ENCODE measurements at regions not wholly inside any gene's neighbourhood (a gene's known extent, or its start where the extent isn't known, plus 50 kb on each side); places are given as distances from the start of the nearest gene placed in this dataset.

- H2AFZ ChIP-seq (ENCODE audit: low read depth, low read length): no peak overlapping the region
- POLR2A ChIA-PET: no interaction called here
- DNase-seq (ENCODE audit: extremely low read depth in 1 of 4, low spot score in 3 of 4) (no peak), FAIRE-seq (no peak), ATAC-seq (no peak)
- H3K79me2 ChIP-seq (ENCODE audit: control insufficient read depth, insufficient read depth, low read length): no peaks in the 10 kb centered on the region
- H3K9ac ChIP-seq (ENCODE audit: insufficient read depth in 1 of 2, low read depth in 2 of 2, low read length in 2 of 2): no peak overlapping the region
- H4K20me1 ChIP-seq (replicated peaks; ENCODE audit: control insufficient read depth, insufficient read depth, low read length): no peaks in the 10 kb centered on the region
- H3K4me3 ChIP-seq: no peak overlapping the region
- CTCF ChIA-PET (ENCODE audit: low intra/inter-chr PET ratio): no interaction called here
- no peaks in the 10 kb centered on the region for H3K36me3 ChIP-seq (ENCODE audit: control insufficient read depth, insufficient read depth, low read length)
- peak; percentile 52 for TF ChIP-seq RFX1 (IDR thresholded peaks at IDR 0.05)
- no peak for TF ChIP-seq E2F3 (CRISPR knock-in tag; IDR thresholded peaks at IDR 0.05)
- in situ Hi-C loops (cut with MboI) (no loop called here), intact Hi-C loops (cut with micrococcal nuclease) (no loop called here)
- BruUV-seq (replicated peaks): no TSS peak
- no peaks in the 10 kb centered on the region for H3K9me1 ChIP-seq (ENCODE audit: control insufficient read depth, insufficient read depth, low read length)
- H3K4me1 ChIP-seq (replicated peaks in 1 of 2; ENCODE audit: control insufficient read depth in 2 of 2, insufficient read depth in 2 of 2, low read length in 2 of 2): no peaks in the 10 kb centered on the region
- no peak overlapping the region for H3K27ac ChIP-seq (ENCODE audit: extremely low read depth, low read depth, low read length)
- H3K4me2 ChIP-seq (ENCODE audit: insufficient read depth, low read length): no peak overlapping the region
- H3K9me3 ChIP-seq (replicated peaks; ENCODE audit: control insufficient read depth, insufficient read depth, low read depth, low read length): no peaks in the 10 kb centered on the region
- H3K27me3 ChIP-seq (ENCODE audit: control insufficient read depth in 2 of 2, insufficient read depth in 2 of 2, low read length in 2 of 2): no peaks in the 10 kb centered on the region
Observed at GRCh38 chr3:74787011-74787410, 172.6 kb upstream of the CNTN3 start.

- no peak for ATAC-seq
- no peaks in the 10 kb centered on the region for H3K9me3 ChIP-seq (replicated peaks; ENCODE audit: control insufficient read depth, insufficient read depth, low read depth, low read length)
- no peaks in the 10 kb centered on the region for H4K20me1 ChIP-seq (replicated peaks; ENCODE audit: control insufficient read depth, insufficient read depth, low read length)
- no peak overlapping the region for H2AFZ ChIP-seq (ENCODE audit: low read depth, low read length)
- ChIA-PET CTCF (ENCODE audit: low intra/inter-chr PET ratio) (no interaction called here), POLR2A (no interaction called here)
- no peaks in the 10 kb centered on the region for H3K9me1 ChIP-seq (ENCODE audit: control insufficient read depth, insufficient read depth, low read length)
- intact Hi-C loops (cut with micrococcal nuclease): no loop called here
- 0% methylated on average over 2 of the region's 2 CpGs for WGBS (ENCODE audit: insufficient coverage, low coverage, missing lambda C conversion rate)
- no TSS peak for BruUV-seq (replicated peaks)
- FAIRE-seq: no peak
- H3K27me3 ChIP-seq (ENCODE audit: control insufficient read depth in 2 of 2, insufficient read depth in 2 of 2, low read length in 2 of 2): no peaks in the 10 kb centered on the region
- in situ Hi-C loops (cut with MboI): no loop called here
- DNase-seq (ENCODE audit: extremely low read depth in 1 of 4, low spot score in 3 of 4): no peak
- no peaks in the 10 kb centered on the region for H3K4me1 ChIP-seq (replicated peaks in 1 of 2; ENCODE audit: control insufficient read depth in 2 of 2, insufficient read depth in 2 of 2, low read length in 2 of 2)
- no peak overlapping the region for H3K27ac ChIP-seq (ENCODE audit: extremely low read depth, low read depth, low read length)
- H3K36me3 ChIP-seq (ENCODE audit: control insufficient read depth, insufficient read depth, low read length): no peaks in the 10 kb centered on the region
- TF ChIP-seq ZNF449 (CRISPR knock-in tag; IDR thresholded peaks at IDR 0.05) (no peak), ASH1L (IDR thresholded peaks at IDR 0.05; ENCODE audit: borderline replicate concordance, low read depth, partially characterized antibody) (no peak)
- H3K79me2 ChIP-seq (ENCODE audit: control insufficient read depth, insufficient read depth, low read length): no peaks in the 10 kb centered on the region
- no peak overlapping the region for H3K4me3 ChIP-seq
- no peak overlapping the region for H3K9ac ChIP-seq (ENCODE audit: insufficient read depth in 1 of 2, low read depth in 2 of 2, low read length in 2 of 2)
- H3K4me2 ChIP-seq (ENCODE audit: insufficient read depth, low read length): no peak overlapping the region
Observed at GRCh38 chr3:74771401-74771800, 156.9 kb upstream of the CNTN3 start.

Data from K562 (cell line).